Vagina (tissue), 2 donors: ENCODE measurements at regions not wholly inside any gene's neighbourhood (a gene's known extent, or its start where the extent isn't known, plus 50 kb on each side); places are given as distances from the start of the nearest gene placed in this dataset.

Source experiments
- DNase-seq, 2 donors: peaks; one replicate each; pipeline ENCODE4 v3.0.0-alpha.2; 2017; ENCODE audit errors: extremely low spot score in 2 of 2
- H3K27ac ChIP-seq: fragments of 200-600 bp; sonication (generic); one replicate; pipeline ENCODE4 v1.5.1; 2019
- H3K27me3 ChIP-seq: fragments of 200-600 bp; sonication (generic); one replicate; pipeline ENCODE4 v1.5.1; 2019
- H3K36me3 ChIP-seq, 2 donors: fragments of 200-600 bp; sonication (generic); one replicate each; pipeline ENCODE4 v1.5.1; 2017 to 2019
- H3K4me1 ChIP-seq: fragments of 200-600 bp; sonication (generic); one replicate; pipeline ENCODE4 v1.5.1; 2019
- H3K4me3 ChIP-seq, 2 donors: fragments of 200-600 bp; sonication (generic); 1 replicate in 1 of 2; 2 replicates in 1 of 2; pipeline ENCODE4 v1.5.1; 2016 to 2019
- H3K9me3 ChIP-seq: fragments of 200-600 bp; sonication (generic); one replicate; pipeline ENCODE4 v1.5.1; 2019
- POLR2A ChIP-seq, 2 donors: fragments of 450-650 bp; IDR thresholded peaks; one replicate each; pipeline ENCODE4 v1.6.1; 2017; ENCODE audit warnings: antibody characterized with exemption in 2 of 2, mild to moderate bottlenecking in 2 of 2, moderate library complexity in 2 of 2
- POLR2AphosphoS5 ChIP-seq, 2 donors: sonication (generic); formaldehyde crosslinking; IDR thresholded peaks; one replicate each; pipeline ENCODE4 v1.9.0; 2017; ENCODE audit warnings: antibody characterized with exemption in 2 of 2, mild to moderate bottlenecking in 2 of 2, low read depth in 1 of 2; ENCODE audit not compliant: insufficient read depth in 1 of 2
- intact Hi-C: fragments of 100-400 bp; cut with DNase I; formaldehyde crosslinking; loops from one replicate; pipeline ENCODE4 v1.15.1; 2023
- TF ChIP-seq, protein P1 (sequence below), 3 experiments: fragments of 450-650 bp in 2 of 3; fragments of 200-600 bp in 1 of 3; sonication (generic) in 1 of 3; IDR thresholded peaks; one replicate each; pipeline ENCODE4 v1.5.1; 2017 to 2019; ENCODE audit warnings: antibody characterized with exemption in 3 of 3, mild to moderate bottlenecking in 2 of 3, moderate library complexity in 2 of 3

- Histone ChIP-seq H3K27me3 (no peaks in the 10 kb centered on the region), H3K36me3 (no peaks in the 10 kb centered on the region), H3K4me1 (no peaks in the 10 kb centered on the region), H3K9me3 (no peaks in the 10 kb centered on the region), H3K27ac (no peak overlapping the region), H3K4me3 (no peak overlapping the region)
- no peak for TF ChIP-seq POLR2AphosphoS5 (IDR thresholded peaks at IDR 0.05; ENCODE audit: insufficient read depth in 1 of 2, low read depth in 1 of 2)
- TF ChIP-seq POLR2A (IDR thresholded peaks at IDR 0.05), result no peak
- TF ChIP-seq, protein P1, sequence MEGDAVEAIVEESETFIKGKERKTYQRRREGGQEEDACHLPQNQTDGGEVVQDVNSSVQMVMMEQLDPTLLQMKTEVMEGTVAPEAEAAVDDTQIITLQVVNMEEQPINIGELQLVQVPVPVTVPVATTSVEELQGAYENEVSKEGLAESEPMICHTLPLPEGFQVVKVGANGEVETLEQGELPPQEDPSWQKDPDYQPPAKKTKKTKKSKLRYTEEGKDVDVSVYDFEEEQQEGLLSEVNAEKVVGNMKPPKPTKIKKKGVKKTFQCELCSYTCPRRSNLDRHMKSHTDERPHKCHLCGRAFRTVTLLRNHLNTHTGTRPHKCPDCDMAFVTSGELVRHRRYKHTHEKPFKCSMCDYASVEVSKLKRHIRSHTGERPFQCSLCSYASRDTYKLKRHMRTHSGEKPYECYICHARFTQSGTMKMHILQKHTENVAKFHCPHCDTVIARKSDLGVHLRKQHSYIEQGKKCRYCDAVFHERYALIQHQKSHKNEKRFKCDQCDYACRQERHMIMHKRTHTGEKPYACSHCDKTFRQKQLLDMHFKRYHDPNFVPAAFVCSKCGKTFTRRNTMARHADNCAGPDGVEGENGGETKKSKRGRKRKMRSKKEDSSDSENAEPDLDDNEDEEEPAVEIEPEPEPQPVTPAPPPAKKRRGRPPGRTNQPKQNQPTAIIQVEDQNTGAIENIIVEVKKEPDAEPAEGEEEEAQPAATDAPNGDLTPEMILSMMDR (IDR thresholded peaks at IDR 0.05), result no peak
- no peak for DNase-seq
- intact Hi-C loops, result no loop called here
Observed at GRCh38 chr9:28735738-28736342, 1162.6 kb upstream of the C9orf72 start.

DNA sequence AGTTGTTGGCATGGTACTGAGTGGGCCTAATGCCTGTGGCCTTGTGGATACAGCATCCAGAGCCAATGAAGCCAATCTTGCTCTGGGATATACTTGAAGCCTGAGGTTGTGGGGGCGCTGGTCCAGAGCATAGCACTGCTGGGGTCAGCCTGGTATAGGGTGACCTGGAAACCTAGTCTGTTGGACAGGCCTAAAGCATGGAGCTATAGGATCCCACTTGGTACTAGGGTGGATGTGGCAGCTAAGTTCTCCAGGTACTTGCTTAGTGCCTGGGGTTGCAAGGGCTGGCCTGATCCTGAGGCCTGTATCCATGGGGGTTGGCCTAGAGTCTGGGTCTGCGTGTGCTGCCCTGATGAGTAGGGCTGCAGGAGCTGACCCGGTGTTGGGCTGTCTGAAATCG lies 1168.2 kb upstream of the C9orf72 start:
- H3K27me3 ChIP-seq, result no peaks in the 10 kb centered on the region
- no peaks in the 10 kb centered on the region for H3K36me3 ChIP-seq
- H3K9me3 ChIP-seq, result no peaks in the 10 kb centered on the region
- intact Hi-C loops, result no loop called here
- TF ChIP-seq POLR2A (IDR thresholded peaks at IDR 0.05) (no peak), POLR2AphosphoS5 (IDR thresholded peaks at IDR 0.05; ENCODE audit: insufficient read depth in 1 of 2, low read depth in 1 of 2) (no peak)
- TF ChIP-seq, protein P1 (IDR thresholded peaks at IDR 0.05), result no peak
- H3K4me3 ChIP-seq, result no peak overlapping the region
- DNase-seq, result no peak
- no peaks in the 10 kb centered on the region for H3K4me1 ChIP-seq
- H3K27ac ChIP-seq, result no peak overlapping the region

- no peak for DNase-seq
- intact Hi-C loops, result no loop called here
- TF ChIP-seq, protein P1 (IDR thresholded peaks at IDR 0.05), result no peak
- no peak for TF ChIP-seq POLR2A (IDR thresholded peaks at IDR 0.05)
- no peak for TF ChIP-seq POLR2AphosphoS5 (IDR thresholded peaks at IDR 0.05; ENCODE audit: insufficient read depth in 1 of 2, low read depth in 1 of 2)
- Histone ChIP-seq H3K36me3 (no peaks in the 10 kb centered on the region), H3K27ac (no peak overlapping the region), H3K9me3 (no peaks in the 10 kb centered on the region), H3K4me1 (no peaks in the 10 kb centered on the region), H3K4me3 (no peak overlapping the region), H3K27me3 (no peaks in the 10 kb centered on the region)
Observed at GRCh38 chr9:28747351-28747985, 1174.2 kb upstream of the C9orf72 start.

DNA sequence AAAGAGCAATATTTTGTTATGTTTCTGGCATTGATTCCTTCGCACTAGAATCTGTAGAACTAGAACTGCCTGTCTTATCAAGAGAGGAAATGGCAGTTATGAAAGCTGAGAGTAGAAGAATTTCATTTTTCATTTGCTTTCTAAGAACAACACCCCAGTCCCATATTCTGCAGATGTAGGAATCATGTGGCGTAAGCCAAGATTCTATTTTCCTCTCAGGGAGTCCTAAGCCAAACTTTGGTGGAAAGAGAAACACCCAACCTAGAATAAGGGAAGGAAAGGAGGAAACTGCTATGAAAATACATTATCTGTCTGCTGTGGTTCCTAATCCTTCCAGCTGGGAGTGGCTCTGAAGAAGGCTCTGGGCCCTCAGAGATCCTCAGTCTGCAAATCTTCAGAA lies 1176.9 kb upstream of the C9orf72 start:
- no peak for TF ChIP-seq POLR2A (IDR thresholded peaks at IDR 0.05)
- TF ChIP-seq, protein P1 (IDR thresholded peaks at IDR 0.05), result no peak
- TF ChIP-seq POLR2AphosphoS5 (IDR thresholded peaks at IDR 0.05; ENCODE audit: insufficient read depth in 1 of 2, low read depth in 1 of 2), result no peak
- H3K27me3 ChIP-seq, result no peaks in the 10 kb centered on the region
- intact Hi-C loops, result no loop called here
- DNase-seq, result no peak
- H3K36me3 ChIP-seq, result no peaks in the 10 kb centered on the region
- H3K27ac ChIP-seq, result no peak overlapping the region
- no peaks in the 10 kb centered on the region for H3K4me1 ChIP-seq
- H3K9me3 ChIP-seq, result no peaks in the 10 kb centered on the region
- no peak overlapping the region for H3K4me3 ChIP-seq

DNA sequence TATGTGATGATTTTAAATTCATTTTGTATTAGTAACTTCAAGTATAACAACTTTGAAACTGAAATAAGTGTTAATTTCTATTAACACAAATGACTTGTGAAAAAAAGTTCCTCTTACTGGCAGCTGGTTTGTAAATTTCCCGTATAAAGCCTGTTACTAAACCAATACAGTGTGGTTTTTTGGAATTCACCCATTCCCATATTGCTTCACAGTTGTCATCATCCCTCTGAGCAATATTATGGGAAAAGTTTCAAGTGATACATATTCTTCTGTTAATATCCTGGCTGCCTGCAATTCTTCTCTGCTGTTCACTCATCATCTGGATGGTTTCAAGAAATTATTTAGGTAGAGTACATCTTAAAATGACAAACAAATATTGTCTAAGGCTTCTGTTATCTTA lies 1185.1 kb upstream of the C9orf72 start:
- Histone ChIP-seq H3K27me3 (no peaks in the 10 kb centered on the region), H3K4me1 (no peaks in the 10 kb centered on the region), H3K4me3 (no peak overlapping the region), H3K9me3 (no peaks in the 10 kb centered on the region), H3K27ac (no peak overlapping the region), H3K36me3 (no peaks in the 10 kb centered on the region)
- TF ChIP-seq, protein P1 (IDR thresholded peaks at IDR 0.05), result no peak
- no peak for TF ChIP-seq POLR2AphosphoS5 (IDR thresholded peaks at IDR 0.05; ENCODE audit: insufficient read depth in 1 of 2, low read depth in 1 of 2)
- no peak for TF ChIP-seq POLR2A (IDR thresholded peaks at IDR 0.05)
- intact Hi-C loops, result no loop called here
- DNase-seq, result no peak
